Endothelial cell of umbilical vein (primary cell): ENCODE measurements at regions not wholly inside any gene's neighbourhood (a gene's known extent, or its start where the extent isn't known, plus 50 kb on each side); places are given as distances from the start of the nearest gene placed in this dataset.
"Not testable (repeated sequence)": the region's sequence is repeated elsewhere in the genome, so short reads cannot be mapped to it uniquely, and the experiment has no call there.

Experiments
- EZH2 ChIP-seq: IDR thresholded peaks from 2 replicates; pipeline ENCODE4 v1.6.1; 2012; ENCODE audit warnings: borderline replicate concordance, low read depth, mild to moderate bottlenecking, moderate library complexity, low read length, inconsistent platforms; ENCODE audit not compliant: severe bottlenecking
- GATA2 ChIP-seq: IDR thresholded peaks from 2 replicates; pipeline ENCODE4 v1.7.0; 2011; ENCODE audit warnings: low read depth, mild to moderate bottlenecking, moderate library complexity, mixed read lengths, low read length; ENCODE audit not compliant: insufficient read length, insufficient read depth
- JUN ChIP-seq: IDR thresholded peaks from 2 replicates; pipeline ENCODE4 v1.6.1; 2011; ENCODE audit warnings: borderline replicate concordance, low read depth; ENCODE audit not compliant: insufficient read length, insufficient read depth
- POLR2A ChIP-seq: IDR thresholded peaks from 2 replicates; pipeline ENCODE4 v1.6.1; 2012; ENCODE audit warnings: low read depth, mild to moderate bottlenecking, control low read depth, low read length
- POLR2AphosphoS5 ChIP-seq: IDR thresholded peaks from 2 replicates; pipeline ENCODE4 v1.6.1; 2012; ENCODE audit warnings: low read depth, mild to moderate bottlenecking, control low read depth, low read length, moderate library complexity; ENCODE audit not compliant: insufficient read depth
- TF ChIP-seq, protein P1 (sequence below), 2 donors: IDR thresholded peaks; 1 replicate in 1 of 2; 2 replicates in 1 of 2; pipeline ENCODE4 v1.5.1; 2011; ENCODE audit warnings: low read length in 2 of 2, mild to moderate bottlenecking in 2 of 2, moderate library complexity in 2 of 2, control low read depth in 1 of 2, inconsistent platforms in 1 of 2, low read depth in 1 of 2; ENCODE audit not compliant: insufficient read depth in 1 of 2; ENCODE audit errors: extremely low read depth in 1 of 2
- TF ChIP-seq, protein P2 (sequence below): IDR thresholded peaks from 2 replicates; pipeline ENCODE4 v1.6.1; 2011; ENCODE audit not compliant: insufficient read depth, insufficient read length

DNA sequence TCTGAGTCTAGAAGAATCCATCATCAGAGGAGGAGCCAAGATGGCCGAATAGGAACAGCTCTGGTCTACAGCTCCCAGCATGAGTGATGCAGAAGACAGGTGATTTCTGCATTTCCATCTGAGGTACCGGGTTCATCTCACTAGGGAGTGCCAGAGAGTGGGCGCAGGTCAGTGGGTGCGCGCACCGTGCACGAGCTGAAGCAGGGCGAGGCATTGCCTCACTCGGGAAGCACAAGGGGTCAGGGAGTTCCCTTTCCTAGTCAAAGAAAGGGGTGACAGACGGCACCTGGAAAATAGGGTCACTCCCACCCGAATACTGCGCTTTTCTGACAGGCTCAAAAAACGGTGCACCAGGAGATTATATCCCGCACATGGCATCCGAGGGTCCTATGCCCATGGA, 837.5 kb downstream of the TAF11L14 start:
- not testable (repeated sequence) for TF ChIP-seq EZH2, POLR2AphosphoS5, POLR2A, GATA2, JUN
- TF ChIP-seq, protein P1, sequence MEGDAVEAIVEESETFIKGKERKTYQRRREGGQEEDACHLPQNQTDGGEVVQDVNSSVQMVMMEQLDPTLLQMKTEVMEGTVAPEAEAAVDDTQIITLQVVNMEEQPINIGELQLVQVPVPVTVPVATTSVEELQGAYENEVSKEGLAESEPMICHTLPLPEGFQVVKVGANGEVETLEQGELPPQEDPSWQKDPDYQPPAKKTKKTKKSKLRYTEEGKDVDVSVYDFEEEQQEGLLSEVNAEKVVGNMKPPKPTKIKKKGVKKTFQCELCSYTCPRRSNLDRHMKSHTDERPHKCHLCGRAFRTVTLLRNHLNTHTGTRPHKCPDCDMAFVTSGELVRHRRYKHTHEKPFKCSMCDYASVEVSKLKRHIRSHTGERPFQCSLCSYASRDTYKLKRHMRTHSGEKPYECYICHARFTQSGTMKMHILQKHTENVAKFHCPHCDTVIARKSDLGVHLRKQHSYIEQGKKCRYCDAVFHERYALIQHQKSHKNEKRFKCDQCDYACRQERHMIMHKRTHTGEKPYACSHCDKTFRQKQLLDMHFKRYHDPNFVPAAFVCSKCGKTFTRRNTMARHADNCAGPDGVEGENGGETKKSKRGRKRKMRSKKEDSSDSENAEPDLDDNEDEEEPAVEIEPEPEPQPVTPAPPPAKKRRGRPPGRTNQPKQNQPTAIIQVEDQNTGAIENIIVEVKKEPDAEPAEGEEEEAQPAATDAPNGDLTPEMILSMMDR (IDR thresholded peaks at IDR 0.05; ENCODE audit: extremely low read depth in 1 of 2, insufficient read depth in 1 of 2, low read depth in 1 of 2, low read length in 2 of 2): not testable (repeated sequence)
- TF ChIP-seq, protein P2, sequence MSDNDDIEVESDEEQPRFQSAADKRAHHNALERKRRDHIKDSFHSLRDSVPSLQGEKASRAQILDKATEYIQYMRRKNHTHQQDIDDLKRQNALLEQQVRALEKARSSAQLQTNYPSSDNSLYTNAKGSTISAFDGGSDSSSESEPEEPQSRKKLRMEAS: not testable (repeated sequence)
